Activated naive CD4-positive, alpha-beta T cell treated with anti-CD3 and anti-CD28 coated beads, Interleukin-2, amount 50 U/mL, for 24 hours (primary cell): ENCODE measurements at regions not wholly inside any gene's neighbourhood (a gene's known extent, or its start where the extent isn't known, plus 50 kb on each side); places are given as distances from the start of the nearest gene placed in this dataset.
"Not testable (repeated sequence)": the region's sequence is repeated elsewhere in the genome, so short reads cannot be mapped to it uniquely, and the experiment has no call there.

Experiments used
- H3K27ac Mint-ChIP-seq: one replicate; pipeline ENCODE4 v1.8.0; 2021; ENCODE audit warnings: mild to moderate bottlenecking, mixed read lengths
- H3K27me3 Mint-ChIP-seq: one replicate; pipeline ENCODE4 v1.8.0; 2021; ENCODE audit warnings: mixed read lengths
- H3K36me3 Mint-ChIP-seq: one replicate; pipeline ENCODE4 v1.8.0; 2021; ENCODE audit warnings: mixed read lengths
- H3K4me1 Mint-ChIP-seq: one replicate; pipeline ENCODE4 v1.8.0; 2021; ENCODE audit warnings: mixed read lengths
- H3K4me3 Mint-ChIP-seq: one replicate; pipeline ENCODE4 v1.8.0; 2021; ENCODE audit warnings: mild to moderate bottlenecking, mixed read lengths
- H3K9me3 Mint-ChIP-seq: one replicate; pipeline ENCODE4 v1.8.0; 2021; ENCODE audit warnings: mixed read lengths

- Mint-ChIP-seq H3K36me3 (no peaks in the 10 kb centered on the region), H3K27me3 (peaks cover 6% of the 10 kb centered on the region), H3K4me1 (no peaks in the 10 kb centered on the region), H3K9me3 (peaks cover 4% of the 10 kb centered on the region), H3K4me3 (no peak overlapping the region), H3K27ac (no peak overlapping the region)
Observed at GRCh38 chr5:87579678-87580077, 166.9 kb upstream of the CCNH start.

GRCh38 chr5:87576867-87577266, 164.1 kb upstream of the CCNH start:
- Mint-ChIP-seq H3K27me3 (peaks cover 6% of the 10 kb centered on the region), H3K4me3 (no peak overlapping the region), H3K36me3 (no peaks in the 10 kb centered on the region), H3K4me1 (no peaks in the 10 kb centered on the region), H3K9me3 (peaks cover 4% of the 10 kb centered on the region), H3K27ac (no peak overlapping the region)

- H3K4me3 Mint-ChIP-seq, H3K27me3 Mint-ChIP-seq, H3K36me3 Mint-ChIP-seq, H3K9me3 Mint-ChIP-seq, H3K27ac Mint-ChIP-seq, H3K4me1 Mint-ChIP-seq: not testable (repeated sequence)
Observed at GRCh38 chr5:87576306-87576705, 163.6 kb upstream of the CCNH start.

- Mint-ChIP-seq H3K9me3 (peaks cover 1% of the 10 kb centered on the region), H3K36me3 (no peaks in the 10 kb centered on the region), H3K4me1 (no peaks in the 10 kb centered on the region), H3K4me3 (no peak overlapping the region), H3K27me3 (peaks cover 6% of the 10 kb centered on the region), H3K27ac (no peak overlapping the region)
Observed at GRCh38 chr5:87574106-87574505, 161.4 kb upstream of the CCNH start.

- H3K27ac Mint-ChIP-seq: no peak overlapping the region
Observed at GRCh38 chr5:87572611-87573010, 159.9 kb upstream of the CCNH start.

GRCh38 chr5:87572090-87572489, 159.4 kb upstream of the CCNH start:
- no peaks in the 10 kb centered on the region for H3K4me1 Mint-ChIP-seq
- H3K27ac Mint-ChIP-seq: no peak overlapping the region
- no peaks in the 10 kb centered on the region for H3K9me3 Mint-ChIP-seq
- H3K4me3 Mint-ChIP-seq: no peak overlapping the region
- no peaks in the 10 kb centered on the region for H3K36me3 Mint-ChIP-seq
- peaks cover 2% of the 10 kb centered on the region for H3K27me3 Mint-ChIP-seq

More at GRCh38 chr5:87572611-87573010, 159.9 kb upstream of the CCNH start:
- H3K36me3 Mint-ChIP-seq: no peaks in the 10 kb centered on the region
- H3K9me3 Mint-ChIP-seq: no peaks in the 10 kb centered on the region
- no peaks in the 10 kb centered on the region for H3K4me1 Mint-ChIP-seq
- H3K27me3 Mint-ChIP-seq: peaks cover 2% of the 10 kb centered on the region
- no peak overlapping the region for H3K4me3 Mint-ChIP-seq

- Mint-ChIP-seq H3K4me1 (no peaks in the 10 kb centered on the region), H3K27me3 (no peaks in the 10 kb centered on the region), H3K36me3 (no peaks in the 10 kb centered on the region), H3K4me3 (no peak overlapping the region), H3K27ac (no peak overlapping the region), H3K9me3 (no peaks in the 10 kb centered on the region)
Observed at GRCh38 chr5:87570366-87570765, 157.6 kb upstream of the CCNH start.

GRCh38 chr5:87562068-87562467, 149.3 kb upstream of the CCNH start:
- Mint-ChIP-seq H3K4me1 (no peaks in the 10 kb centered on the region), H3K4me3 (no peak overlapping the region), H3K27me3 (peaks cover 1% of the 10 kb centered on the region), H3K9me3 (no peaks in the 10 kb centered on the region), H3K36me3 (no peaks in the 10 kb centered on the region), H3K27ac (no peak overlapping the region)

GRCh38 chr5:87560528-87560927, 147.8 kb upstream of the CCNH start:
- no peaks in the 10 kb centered on the region for H3K36me3 Mint-ChIP-seq
- H3K9me3 Mint-ChIP-seq: no peaks in the 10 kb centered on the region
- H3K4me3 Mint-ChIP-seq: no peak overlapping the region
- H3K27ac Mint-ChIP-seq: no peak overlapping the region
- no peaks in the 10 kb centered on the region for H3K4me1 Mint-ChIP-seq
- peaks cover 1% of the 10 kb centered on the region for H3K27me3 Mint-ChIP-seq

- Mint-ChIP-seq H3K4me3 (no peak overlapping the region), H3K36me3 (no peaks in the 10 kb centered on the region), H3K9me3 (peaks cover 5% of the 10 kb centered on the region), H3K4me1 (no peaks in the 10 kb centered on the region), H3K27me3 (peaks cover 1% of the 10 kb centered on the region), H3K27ac (no peak overlapping the region)
Observed at GRCh38 chr5:87551911-87552310, 139.2 kb upstream of the CCNH start.

- Mint-ChIP-seq H3K36me3 (no peaks in the 10 kb centered on the region), H3K27ac (no peak overlapping the region), H3K4me3 (no peak overlapping the region), H3K4me1 (no peaks in the 10 kb centered on the region), H3K9me3 (no peaks in the 10 kb centered on the region), H3K27me3 (peaks cover 4% of the 10 kb centered on the region)
Observed at GRCh38 chr5:87541676-87542075, 128.9 kb upstream of the CCNH start.

GRCh38 chr5:87541033-87541432, 128.3 kb upstream of the CCNH start:
- Mint-ChIP-seq H3K27ac (no peak overlapping the region), H3K4me3 (no peak overlapping the region), H3K36me3 (no peaks in the 10 kb centered on the region), H3K27me3 (peaks cover 4% of the 10 kb centered on the region), H3K9me3 (no peaks in the 10 kb centered on the region), H3K4me1 (no peaks in the 10 kb centered on the region)

GRCh38 chr5:87539839-87540238, 127.1 kb upstream of the CCNH start:
- Mint-ChIP-seq H3K27me3 (peaks cover 4% of the 10 kb centered on the region), H3K9me3 (no peaks in the 10 kb centered on the region), H3K4me1 (no peaks in the 10 kb centered on the region), H3K36me3 (no peaks in the 10 kb centered on the region), H3K27ac (no peak overlapping the region), H3K4me3 (no peak overlapping the region)

GRCh38 chr5:87536365-87536764, 123.6 kb upstream of the CCNH start:
- Mint-ChIP-seq H3K9me3 (no peaks in the 10 kb centered on the region), H3K27me3 (peaks cover 5% of the 10 kb centered on the region), H3K4me3 (no peak overlapping the region), H3K4me1 (no peaks in the 10 kb centered on the region), H3K27ac (no peak overlapping the region), H3K36me3 (no peaks in the 10 kb centered on the region)

GRCh38 chr5:87535706-87536105, 123.0 kb upstream of the CCNH start:
- no peaks in the 10 kb centered on the region for H3K36me3 Mint-ChIP-seq
- H3K4me3 Mint-ChIP-seq: no peak overlapping the region
- no peaks in the 10 kb centered on the region for H3K9me3 Mint-ChIP-seq
- no peaks in the 10 kb centered on the region for H3K4me1 Mint-ChIP-seq
- H3K27ac Mint-ChIP-seq: no peak overlapping the region
- H3K27me3 Mint-ChIP-seq: peaks cover 5% of the 10 kb centered on the region

GRCh38 chr5:87529486-87530076, 116.9 kb upstream of the CCNH start:
- H3K27me3 Mint-ChIP-seq: peaks cover 4% of the 10 kb centered on the region
- H3K9me3 Mint-ChIP-seq: no peaks in the 10 kb centered on the region
- no peaks in the 10 kb centered on the region for H3K4me1 Mint-ChIP-seq
- H3K4me3 Mint-ChIP-seq: no peak overlapping the region
- no peaks in the 10 kb centered on the region for H3K36me3 Mint-ChIP-seq
- H3K27ac Mint-ChIP-seq: no peak overlapping the region

GRCh38 chr5:87526131-87526530, 113.4 kb upstream of the CCNH start:
- Mint-ChIP-seq H3K4me1 (no peaks in the 10 kb centered on the region), H3K27me3 (peaks cover 3% of the 10 kb centered on the region), H3K27ac (no peak overlapping the region)

More at GRCh38 chr5:87526131-87526530, 113.4 kb upstream of the CCNH start:
- Mint-ChIP-seq H3K9me3 (no peaks in the 10 kb centered on the region), H3K4me3 (no peak overlapping the region), H3K36me3 (no peaks in the 10 kb centered on the region)
